Keratinocyte (primary cell): ENCODE measurements at regions not wholly inside any gene's neighbourhood (a gene's known extent, or its start where the extent isn't known, plus 50 kb on each side); places are given as distances from the start of the nearest gene placed in this dataset.

ENCODE experiments used
- EZH2 ChIP-seq: IDR thresholded peaks from one replicate; pipeline ENCODE4 v1.6.1; 2012; ENCODE audit warnings: inconsistent platforms, mild to moderate bottlenecking, low read length, moderate library complexity
- TF ChIP-seq, protein P1 (sequence below), 3 experiments: IDR thresholded peaks in 1 of 3; conservative IDR thresholded peaks in 1 of 3; optimal IDR thresholded peaks in 1 of 3; 2 replicates in 2 of 3; 3 replicates in 1 of 3; pipeline versions ENCODE3 to v1.5.1; 2011; ENCODE audit warnings: low read length in 3 of 3, mild to moderate bottlenecking in 3 of 3, moderate library complexity in 2 of 3, control low read depth in 1 of 3, inconsistent platforms in 1 of 3; ENCODE audit not compliant: insufficient read depth in 2 of 3; ENCODE audit errors: extremely low read depth in 1 of 3

DNA sequence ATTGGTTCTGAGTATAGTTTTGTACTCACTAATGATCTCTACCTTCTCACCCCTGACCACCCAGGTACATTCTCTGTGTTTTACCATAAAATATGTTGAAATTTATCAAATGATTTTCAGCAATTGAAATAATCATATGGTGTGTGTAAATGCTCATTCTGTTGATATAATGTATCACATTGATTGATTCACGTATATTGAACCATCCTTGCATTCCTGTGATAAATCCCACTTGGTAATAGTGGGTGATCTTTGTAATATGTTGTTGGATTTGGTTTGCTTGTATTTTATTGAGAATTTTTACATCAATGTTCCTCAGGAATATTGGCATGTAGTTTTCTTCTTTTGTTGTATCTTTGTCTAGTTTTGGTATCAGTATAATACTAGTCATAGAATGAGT, 1497.6 kb downstream of the OTOL1 start:
- TF ChIP-seq, protein P1, sequence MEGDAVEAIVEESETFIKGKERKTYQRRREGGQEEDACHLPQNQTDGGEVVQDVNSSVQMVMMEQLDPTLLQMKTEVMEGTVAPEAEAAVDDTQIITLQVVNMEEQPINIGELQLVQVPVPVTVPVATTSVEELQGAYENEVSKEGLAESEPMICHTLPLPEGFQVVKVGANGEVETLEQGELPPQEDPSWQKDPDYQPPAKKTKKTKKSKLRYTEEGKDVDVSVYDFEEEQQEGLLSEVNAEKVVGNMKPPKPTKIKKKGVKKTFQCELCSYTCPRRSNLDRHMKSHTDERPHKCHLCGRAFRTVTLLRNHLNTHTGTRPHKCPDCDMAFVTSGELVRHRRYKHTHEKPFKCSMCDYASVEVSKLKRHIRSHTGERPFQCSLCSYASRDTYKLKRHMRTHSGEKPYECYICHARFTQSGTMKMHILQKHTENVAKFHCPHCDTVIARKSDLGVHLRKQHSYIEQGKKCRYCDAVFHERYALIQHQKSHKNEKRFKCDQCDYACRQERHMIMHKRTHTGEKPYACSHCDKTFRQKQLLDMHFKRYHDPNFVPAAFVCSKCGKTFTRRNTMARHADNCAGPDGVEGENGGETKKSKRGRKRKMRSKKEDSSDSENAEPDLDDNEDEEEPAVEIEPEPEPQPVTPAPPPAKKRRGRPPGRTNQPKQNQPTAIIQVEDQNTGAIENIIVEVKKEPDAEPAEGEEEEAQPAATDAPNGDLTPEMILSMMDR (optimal IDR thresholded peaks at IDR 0.05 in 1 of 3, IDR thresholded peaks at IDR 0.05 in 1 of 3, conservative IDR thresholded peaks at IDR 0.05 in 1 of 3; ENCODE audit: extremely low read depth in 1 of 3, insufficient read depth in 2 of 3, low read length in 3 of 3), result no peak
- TF ChIP-seq EZH2, result no peak
